Neural cell (in vitro differentiated cells): ENCODE measurements at regions not wholly inside any gene's neighbourhood (a gene's known extent, or its start where the extent isn't known, plus 50 kb on each side); places are given as distances from the start of the nearest gene placed in this dataset.

Experiments
- H2AFZ ChIP-seq: fragments of 200-600, 300-800 bp; sonication (generic), shearing (Covaris generic); 2 replicates; pipeline ENCODE4 v1.6.0; 2014; ENCODE audit warnings: low read depth, mild to moderate bottlenecking, antibody characterized with exemption, low read length, moderate library complexity
- H3F3A ChIP-seq: fragments of 200-600 bp; shearing (Covaris generic); 2 replicates; pipeline ENCODE4 v1.6.1; 2016; ENCODE audit warnings: mild to moderate bottlenecking, moderate library complexity, mixed read lengths, antibody characterized with exemption, low read length; ENCODE audit not compliant: insufficient read depth, poor library complexity, severe bottlenecking
- H3K27ac ChIP-seq: fragments of 200-600, 300-800 bp; sonication (generic), shearing (Covaris generic); 2 replicates; pipeline ENCODE4 v1.5.1; 2014; ENCODE audit warnings: mild to moderate bottlenecking, low read length, moderate library complexity
- H3K27me3 ChIP-seq: fragments of 300-800, 200-600 bp; sonication (generic), shearing (Covaris generic); 2 replicates; pipeline ENCODE4 v1.6.0; 2014; ENCODE audit warnings: mild to moderate bottlenecking, low read depth, low read length, moderate library complexity; ENCODE audit not compliant: insufficient read depth
- H3K36me3 ChIP-seq: fragments of 300-800, 200-600 bp; sonication (generic), shearing (Covaris generic); 2 replicates; pipeline ENCODE4 v1.5.1; 2014; ENCODE audit warnings: mild to moderate bottlenecking, antibody characterized with exemption, low read length, moderate library complexity; ENCODE audit not compliant: insufficient read depth
- H3K4me2 ChIP-seq: fragments of 300-800, 200-600 bp; sonication (generic), shearing (Covaris generic); 2 replicates; pipeline ENCODE4 v1.6.0; 2014; ENCODE audit warnings: mild to moderate bottlenecking, low read length
- H3K4me3 ChIP-seq: fragments of 300-800, 200-600 bp; sonication (generic), shearing (Covaris generic); 2 replicates; pipeline ENCODE4 v1.5.1; 2014; ENCODE audit warnings: mild to moderate bottlenecking, low read length, moderate library complexity
- H3K79me2 ChIP-seq: fragments of 200-600 bp; shearing (Covaris generic); replicated peaks from 2 replicates; pipeline ENCODE4 v1.6.0; 2014; ENCODE audit warnings: mild to moderate bottlenecking, low read length, moderate library complexity; ENCODE audit not compliant: insufficient read depth
- H3K9ac ChIP-seq: fragments of 300-800, 200-600 bp; sonication (generic), shearing (Covaris generic); 2 replicates; pipeline ENCODE4 v1.6.1; 2016; ENCODE audit warnings: mild to moderate bottlenecking, low read length, mixed read lengths
- H3K9me2 ChIP-seq: fragments of 200-600 bp; shearing (Covaris generic); 2 replicates; pipeline ENCODE4 v1.6.1; 2016; ENCODE audit warnings: mild to moderate bottlenecking, low read length, mixed read lengths; ENCODE audit not compliant: insufficient read depth
- H3K9me3 ChIP-seq: fragments of 200-600, 300-800 bp; sonication (generic), shearing (Covaris generic); 2 replicates; pipeline ENCODE4 v1.6.1; 2016; ENCODE audit warnings: mild to moderate bottlenecking, mixed run types, low read length, moderate library complexity, mixed read lengths
- H4K20me1 ChIP-seq: fragments of 200-600 bp; shearing (Covaris generic); 2 replicates; pipeline ENCODE4 v1.6.1; 2016; ENCODE audit warnings: mild to moderate bottlenecking, mixed run types; ENCODE audit not compliant: insufficient read depth
- EP300 ChIP-seq: fragments of 450-650 bp; conservative IDR thresholded peaks from 2 replicates; pipeline ENCODE4 v1.6.1; 2014; ENCODE audit warnings: antibody characterized with exemption, mild to moderate bottlenecking, moderate library complexity; ENCODE audit not compliant: poor library complexity, severe bottlenecking
- EZH2 ChIP-seq: fragments of 200-600, 300-800 bp; shearing (Covaris generic), sonication (generic); IDR thresholded peaks from 2 replicates; pipeline ENCODE4 v1.6.1; 2014; ENCODE audit warnings: antibody characterized with exemption, low read length, borderline replicate concordance, mild to moderate bottlenecking; ENCODE audit not compliant: insufficient read depth, poor library complexity, severe bottlenecking
- MXI1 ChIP-seq: fragments of 450-650 bp; conservative IDR thresholded peaks from 2 replicates; pipeline ENCODE4 v1.6.1; 2014; ENCODE audit warnings: antibody characterized with exemption, mild to moderate bottlenecking; ENCODE audit not compliant: poor library complexity, severe bottlenecking
- POLR2AphosphoS5 ChIP-seq: IDR thresholded peaks from 2 replicates; pipeline ENCODE4 v1.6.1; 2012
- RAD21 ChIP-seq: fragments of 450-650 bp; conservative IDR thresholded peaks from 2 replicates; pipeline ENCODE4 v1.6.1; 2014; ENCODE audit warnings: antibody characterized with exemption, mild to moderate bottlenecking, moderate library complexity
- SMC3 ChIP-seq: fragments of 450-650 bp; conservative IDR thresholded peaks from 2 replicates; pipeline ENCODE4 v1.6.1; 2014; ENCODE audit warnings: antibody characterized with exemption, mild to moderate bottlenecking, moderate library complexity; ENCODE audit not compliant: poor library complexity
- TAF1 ChIP-seq: IDR thresholded peaks from 2 replicates; pipeline ENCODE4 v1.6.1; 2012; ENCODE audit warnings: low read depth
- TF ChIP-seq, protein P1 (sequence below): fragments of 450-650 bp; IDR thresholded peaks from 2 replicates; pipeline ENCODE4 v1.5.1; 2014; ENCODE audit warnings: antibody characterized with exemption, mild to moderate bottlenecking, moderate library complexity; ENCODE audit not compliant: poor library complexity, severe bottlenecking
- TF ChIP-seq, protein P2 (sequence below): IDR thresholded peaks from 2 replicates; pipeline ENCODE4 v1.6.1; 2012; ENCODE audit warnings: borderline replicate concordance

DNA sequence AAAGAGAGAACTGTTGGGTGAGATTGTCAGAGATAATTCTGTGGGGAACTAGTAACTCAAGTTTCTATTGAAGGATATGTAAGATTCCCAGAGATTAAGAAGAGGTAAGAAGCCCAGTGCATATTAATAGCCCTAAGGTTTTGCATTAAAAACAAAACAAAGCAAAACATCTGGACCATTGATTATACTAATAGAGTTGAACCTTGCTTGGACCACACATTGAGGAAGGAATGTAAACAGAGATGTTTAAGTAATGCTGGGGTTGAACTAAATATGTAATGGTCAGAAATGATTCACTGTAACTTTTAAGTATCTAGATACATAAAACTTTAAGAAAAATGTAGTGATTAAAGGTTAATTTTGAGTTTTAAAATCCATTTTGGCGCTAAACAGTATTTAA lies 1770.0 kb downstream of the PCDH9 start:
- H3K27ac ChIP-seq = no peak overlapping the region
- no peaks in the 10 kb centered on the region for H3K27me3 ChIP-seq
- no peaks in the 10 kb centered on the region for H3K79me2 ChIP-seq
- no peaks in the 10 kb centered on the region for H3K9me3 ChIP-seq
- H2AFZ ChIP-seq = no peak overlapping the region
- no peaks in the 10 kb centered on the region for H3F3A ChIP-seq
- no peaks in the 10 kb centered on the region for H3K9me2 ChIP-seq
- H3K9ac ChIP-seq = no peak overlapping the region
- no peak overlapping the region for H3K4me2 ChIP-seq
- TF ChIP-seq TAF1 = no peak
- TF ChIP-seq SMC3 = no peak
- TF ChIP-seq POLR2AphosphoS5 = no peak
- TF ChIP-seq, protein P1, sequence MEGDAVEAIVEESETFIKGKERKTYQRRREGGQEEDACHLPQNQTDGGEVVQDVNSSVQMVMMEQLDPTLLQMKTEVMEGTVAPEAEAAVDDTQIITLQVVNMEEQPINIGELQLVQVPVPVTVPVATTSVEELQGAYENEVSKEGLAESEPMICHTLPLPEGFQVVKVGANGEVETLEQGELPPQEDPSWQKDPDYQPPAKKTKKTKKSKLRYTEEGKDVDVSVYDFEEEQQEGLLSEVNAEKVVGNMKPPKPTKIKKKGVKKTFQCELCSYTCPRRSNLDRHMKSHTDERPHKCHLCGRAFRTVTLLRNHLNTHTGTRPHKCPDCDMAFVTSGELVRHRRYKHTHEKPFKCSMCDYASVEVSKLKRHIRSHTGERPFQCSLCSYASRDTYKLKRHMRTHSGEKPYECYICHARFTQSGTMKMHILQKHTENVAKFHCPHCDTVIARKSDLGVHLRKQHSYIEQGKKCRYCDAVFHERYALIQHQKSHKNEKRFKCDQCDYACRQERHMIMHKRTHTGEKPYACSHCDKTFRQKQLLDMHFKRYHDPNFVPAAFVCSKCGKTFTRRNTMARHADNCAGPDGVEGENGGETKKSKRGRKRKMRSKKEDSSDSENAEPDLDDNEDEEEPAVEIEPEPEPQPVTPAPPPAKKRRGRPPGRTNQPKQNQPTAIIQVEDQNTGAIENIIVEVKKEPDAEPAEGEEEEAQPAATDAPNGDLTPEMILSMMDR = no peak
- TF ChIP-seq EP300 = no peak
- TF ChIP-seq, protein P2, sequence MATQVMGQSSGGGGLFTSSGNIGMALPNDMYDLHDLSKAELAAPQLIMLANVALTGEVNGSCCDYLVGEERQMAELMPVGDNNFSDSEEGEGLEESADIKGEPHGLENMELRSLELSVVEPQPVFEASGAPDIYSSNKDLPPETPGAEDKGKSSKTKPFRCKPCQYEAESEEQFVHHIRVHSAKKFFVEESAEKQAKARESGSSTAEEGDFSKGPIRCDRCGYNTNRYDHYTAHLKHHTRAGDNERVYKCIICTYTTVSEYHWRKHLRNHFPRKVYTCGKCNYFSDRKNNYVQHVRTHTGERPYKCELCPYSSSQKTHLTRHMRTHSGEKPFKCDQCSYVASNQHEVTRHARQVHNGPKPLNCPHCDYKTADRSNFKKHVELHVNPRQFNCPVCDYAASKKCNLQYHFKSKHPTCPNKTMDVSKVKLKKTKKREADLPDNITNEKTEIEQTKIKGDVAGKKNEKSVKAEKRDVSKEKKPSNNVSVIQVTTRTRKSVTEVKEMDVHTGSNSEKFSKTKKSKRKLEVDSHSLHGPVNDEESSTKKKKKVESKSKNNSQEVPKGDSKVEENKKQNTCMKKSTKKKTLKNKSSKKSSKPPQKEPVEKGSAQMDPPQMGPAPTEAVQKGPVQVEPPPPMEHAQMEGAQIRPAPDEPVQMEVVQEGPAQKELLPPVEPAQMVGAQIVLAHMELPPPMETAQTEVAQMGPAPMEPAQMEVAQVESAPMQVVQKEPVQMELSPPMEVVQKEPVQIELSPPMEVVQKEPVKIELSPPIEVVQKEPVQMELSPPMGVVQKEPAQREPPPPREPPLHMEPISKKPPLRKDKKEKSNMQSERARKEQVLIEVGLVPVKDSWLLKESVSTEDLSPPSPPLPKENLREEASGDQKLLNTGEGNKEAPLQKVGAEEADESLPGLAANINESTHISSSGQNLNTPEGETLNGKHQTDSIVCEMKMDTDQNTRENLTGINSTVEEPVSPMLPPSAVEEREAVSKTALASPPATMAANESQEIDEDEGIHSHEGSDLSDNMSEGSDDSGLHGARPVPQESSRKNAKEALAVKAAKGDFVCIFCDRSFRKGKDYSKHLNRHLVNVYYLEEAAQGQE = no peak
- no peak for TF ChIP-seq EZH2
- no peak for TF ChIP-seq RAD21
- TF ChIP-seq MXI1 = no peak
- H3K36me3 ChIP-seq = no peaks in the 10 kb centered on the region
- no peaks in the 10 kb centered on the region for H4K20me1 ChIP-seq
- H3K4me3 ChIP-seq = no peak overlapping the region

DNA sequence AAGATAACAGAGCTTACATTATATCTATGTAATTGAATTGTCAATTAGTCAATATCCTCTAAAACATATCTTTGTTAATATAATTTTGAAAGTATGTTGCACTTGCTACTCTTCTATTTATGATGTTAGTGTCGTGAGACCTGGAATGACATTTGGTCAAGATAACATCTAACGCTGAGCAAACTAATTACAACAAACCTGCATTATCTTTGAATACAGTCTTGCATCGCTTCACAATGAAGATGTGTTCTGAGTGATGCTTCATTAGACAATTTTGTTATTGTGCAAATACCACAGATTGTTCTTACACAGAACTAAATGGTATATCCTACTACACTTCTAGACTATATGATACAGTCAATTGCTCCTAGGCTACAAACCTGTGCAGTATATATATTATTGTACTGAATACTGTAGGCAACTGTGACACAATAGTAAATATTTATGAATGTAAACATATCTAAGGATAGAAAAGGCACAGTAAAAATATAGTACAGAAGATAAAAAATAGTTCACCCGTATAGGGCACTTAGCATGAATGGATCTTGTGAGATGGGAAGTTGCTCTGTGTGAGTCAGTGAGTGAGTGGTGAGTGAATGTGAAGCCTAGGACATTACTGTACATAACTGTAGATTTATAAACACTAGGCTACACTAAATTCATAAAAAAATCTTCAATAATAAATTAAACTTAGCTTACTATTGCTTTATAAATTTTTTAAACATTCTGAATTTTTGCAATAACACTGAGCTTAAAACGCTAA lies 1773.8 kb downstream of the PCDH9 start:
- H3K9me3 ChIP-seq = no peaks in the 10 kb centered on the region
- H3K27me3 ChIP-seq = no peaks in the 10 kb centered on the region
- H3K9ac ChIP-seq = no peak overlapping the region
- H3K27ac ChIP-seq = no peak overlapping the region
- no peaks in the 10 kb centered on the region for H3K9me2 ChIP-seq
- no peaks in the 10 kb centered on the region for H3F3A ChIP-seq
- no peak overlapping the region for H3K4me3 ChIP-seq
- H3K79me2 ChIP-seq = no peaks in the 10 kb centered on the region
- TF ChIP-seq EP300 = no peak
- no peak for TF ChIP-seq RAD21
- TF ChIP-seq, protein P2 = no peak
- TF ChIP-seq SMC3 = no peak
- no peak for TF ChIP-seq TAF1
- no peak for TF ChIP-seq EZH2
- no peak for TF ChIP-seq MXI1
- TF ChIP-seq, protein P1 = no peak
- TF ChIP-seq POLR2AphosphoS5 = no peak
- no peak overlapping the region for H2AFZ ChIP-seq
- H4K20me1 ChIP-seq = no peaks in the 10 kb centered on the region
- no peaks in the 10 kb centered on the region for H3K36me3 ChIP-seq
- no peak overlapping the region for H3K4me2 ChIP-seq
